ENCODE measurements at regions not wholly inside any gene's neighbourhood (a gene's known extent, or its start where the extent isn't known, plus 50 kb on each side); places are given as distances from the start of the nearest gene placed in this dataset.

DNA sequence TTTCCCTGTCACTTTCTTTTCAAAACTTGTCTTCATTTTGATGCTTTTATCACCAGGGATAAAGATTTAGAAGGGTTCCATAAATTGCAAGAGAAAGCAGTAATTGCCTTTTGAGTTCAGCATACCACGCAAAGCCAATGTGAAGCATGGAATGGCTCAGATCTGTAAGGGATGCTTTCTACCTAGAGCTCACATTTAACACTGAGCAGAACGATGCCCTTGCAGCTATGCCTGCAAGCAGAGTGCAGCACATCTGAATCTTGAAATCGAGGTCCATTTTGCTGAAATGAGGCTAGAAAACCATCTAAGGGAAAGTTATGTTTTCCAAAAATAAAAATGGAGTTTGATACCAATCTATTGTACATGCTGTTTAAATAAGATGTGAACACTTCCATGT, 171.2 kb upstream of the CELF2 start:
- TF ChIP-seq, protein P1, sequence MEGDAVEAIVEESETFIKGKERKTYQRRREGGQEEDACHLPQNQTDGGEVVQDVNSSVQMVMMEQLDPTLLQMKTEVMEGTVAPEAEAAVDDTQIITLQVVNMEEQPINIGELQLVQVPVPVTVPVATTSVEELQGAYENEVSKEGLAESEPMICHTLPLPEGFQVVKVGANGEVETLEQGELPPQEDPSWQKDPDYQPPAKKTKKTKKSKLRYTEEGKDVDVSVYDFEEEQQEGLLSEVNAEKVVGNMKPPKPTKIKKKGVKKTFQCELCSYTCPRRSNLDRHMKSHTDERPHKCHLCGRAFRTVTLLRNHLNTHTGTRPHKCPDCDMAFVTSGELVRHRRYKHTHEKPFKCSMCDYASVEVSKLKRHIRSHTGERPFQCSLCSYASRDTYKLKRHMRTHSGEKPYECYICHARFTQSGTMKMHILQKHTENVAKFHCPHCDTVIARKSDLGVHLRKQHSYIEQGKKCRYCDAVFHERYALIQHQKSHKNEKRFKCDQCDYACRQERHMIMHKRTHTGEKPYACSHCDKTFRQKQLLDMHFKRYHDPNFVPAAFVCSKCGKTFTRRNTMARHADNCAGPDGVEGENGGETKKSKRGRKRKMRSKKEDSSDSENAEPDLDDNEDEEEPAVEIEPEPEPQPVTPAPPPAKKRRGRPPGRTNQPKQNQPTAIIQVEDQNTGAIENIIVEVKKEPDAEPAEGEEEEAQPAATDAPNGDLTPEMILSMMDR (IDR thresholded peaks at IDR 0.05; ENCODE audit: extremely low read depth in 1 of 2, insufficient read depth in 1 of 2, low read depth in 1 of 2, low read length in 2 of 2), result no peak
- TF ChIP-seq MAX (IDR thresholded peaks at IDR 0.05; ENCODE audit: insufficient read depth, insufficient read length) (no peak), MYC (IDR thresholded peaks at IDR 0.05; ENCODE audit: low read depth, low read length) (no peak), POLR2AphosphoS5 (IDR thresholded peaks at IDR 0.05; ENCODE audit: insufficient read depth, low read depth, low read length) (no peak), FOS (IDR thresholded peaks at IDR 0.05; ENCODE audit: borderline replicate concordance, insufficient read depth, low read length) (no peak), POLR2A (IDR thresholded peaks at IDR 0.05; ENCODE audit: low read depth, low read length) (no peak), EZH2 (IDR thresholded peaks at IDR 0.05; ENCODE audit: borderline replicate concordance, low read depth, low read length, severe bottlenecking) (no peak)

All from endothelial cell of umbilical vein (primary cell).